ENCODE measurements at regions not wholly inside any gene's neighbourhood (a gene's known extent, or its start where the extent isn't known, plus 50 kb on each side); places are given as distances from the start of the nearest gene placed in this dataset.

DNA sequence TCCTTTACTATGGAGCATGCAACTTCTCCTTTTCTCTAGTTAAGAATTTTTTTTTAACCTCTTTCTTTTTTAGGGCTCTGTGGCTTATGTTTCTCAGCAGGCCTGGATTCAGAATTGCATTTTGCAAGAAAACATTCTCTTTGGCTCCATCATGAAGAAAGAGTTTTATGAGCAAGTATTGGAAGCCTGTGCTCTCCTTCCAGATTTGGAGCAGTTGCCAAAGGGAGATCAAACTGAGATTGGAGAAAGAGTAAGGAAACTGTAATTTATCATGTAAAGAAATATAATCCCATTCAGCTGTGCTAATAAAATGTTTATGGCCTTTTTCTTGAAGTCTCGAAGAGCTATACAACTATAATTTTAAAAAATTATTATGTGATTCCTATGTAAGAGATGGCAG, 70.1 kb downstream of the HSPA13 start:
- CTCF ChIA-PET, result interaction anchor here (1.2 kb wide), 1 partner anchor 461 kb away, joined by 3 read pairs; no protein-coding TSS in a partner anchor

DNA sequence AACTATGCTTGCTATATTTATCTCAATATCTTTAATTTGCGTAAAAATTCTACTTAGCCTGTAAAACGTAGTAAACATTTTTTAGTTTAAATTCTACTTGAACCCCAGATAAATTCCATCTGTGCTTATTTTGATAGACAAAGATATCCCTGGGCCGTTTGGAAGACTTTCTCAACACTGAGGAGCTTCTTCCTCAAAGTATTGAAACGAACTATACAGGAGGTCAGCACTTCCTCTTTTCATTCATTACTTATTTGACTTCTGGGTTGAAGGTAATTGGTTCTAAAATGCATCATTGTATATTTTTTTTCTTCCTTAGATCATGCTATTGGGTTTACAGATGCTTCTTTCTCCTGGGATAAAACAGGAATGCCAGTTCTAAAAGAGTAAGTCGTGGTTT, 74.7 kb downstream of the HSPA13 start:
- H3K9me3 Mint-ChIP-seq, result no peaks in the 10 kb centered on the region
- TF ChIP-seq, protein P1, sequence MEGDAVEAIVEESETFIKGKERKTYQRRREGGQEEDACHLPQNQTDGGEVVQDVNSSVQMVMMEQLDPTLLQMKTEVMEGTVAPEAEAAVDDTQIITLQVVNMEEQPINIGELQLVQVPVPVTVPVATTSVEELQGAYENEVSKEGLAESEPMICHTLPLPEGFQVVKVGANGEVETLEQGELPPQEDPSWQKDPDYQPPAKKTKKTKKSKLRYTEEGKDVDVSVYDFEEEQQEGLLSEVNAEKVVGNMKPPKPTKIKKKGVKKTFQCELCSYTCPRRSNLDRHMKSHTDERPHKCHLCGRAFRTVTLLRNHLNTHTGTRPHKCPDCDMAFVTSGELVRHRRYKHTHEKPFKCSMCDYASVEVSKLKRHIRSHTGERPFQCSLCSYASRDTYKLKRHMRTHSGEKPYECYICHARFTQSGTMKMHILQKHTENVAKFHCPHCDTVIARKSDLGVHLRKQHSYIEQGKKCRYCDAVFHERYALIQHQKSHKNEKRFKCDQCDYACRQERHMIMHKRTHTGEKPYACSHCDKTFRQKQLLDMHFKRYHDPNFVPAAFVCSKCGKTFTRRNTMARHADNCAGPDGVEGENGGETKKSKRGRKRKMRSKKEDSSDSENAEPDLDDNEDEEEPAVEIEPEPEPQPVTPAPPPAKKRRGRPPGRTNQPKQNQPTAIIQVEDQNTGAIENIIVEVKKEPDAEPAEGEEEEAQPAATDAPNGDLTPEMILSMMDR (IDR thresholded peaks at IDR 0.05), result no peak
- ChIA-PET CTCF (no interaction called here), POLR2A (no interaction called here)
- H3K4me1 Mint-ChIP-seq, result peaks cover 4% of the 10 kb centered on the region
- DNase-seq (no peak), ATAC-seq (ENCODE audit: low read depth) (peak; percentile 45)
- no peak overlapping the region for H3K27ac Mint-ChIP-seq
- H3K4me3 Mint-ChIP-seq, result no peak overlapping the region
- intact Hi-C loops (cut with micrococcal nuclease), result loop anchor here (5.0 kb wide), 1 partner anchor 554 kb away; no protein-coding TSS in a partner anchor
- peaks cover 2% of the 10 kb centered on the region for H3K27me3 Mint-ChIP-seq
- no peaks in the 10 kb centered on the region for H3K36me3 Mint-ChIP-seq (ENCODE audit: low read depth)

More for the DNA sequence above, 70.1 kb downstream of the HSPA13 start:
- Mint-ChIP-seq H3K27ac (no peak overlapping the region), H3K4me1 (peaks cover 4% of the 10 kb centered on the region), H3K4me3 (no peak overlapping the region), H3K36me3 (ENCODE audit: low read depth) (no peaks in the 10 kb centered on the region), H3K9me3 (no peaks in the 10 kb centered on the region), H3K27me3 (no peaks in the 10 kb centered on the region)
- POLR2A ChIA-PET, result no interaction called here
- TF ChIP-seq, protein P1 (IDR thresholded peaks at IDR 0.05), result no peak
- ATAC-seq (ENCODE audit: low read depth) (no peak), DNase-seq (no peak)
- intact Hi-C loops (cut with micrococcal nuclease), result no loop called here

DNA sequence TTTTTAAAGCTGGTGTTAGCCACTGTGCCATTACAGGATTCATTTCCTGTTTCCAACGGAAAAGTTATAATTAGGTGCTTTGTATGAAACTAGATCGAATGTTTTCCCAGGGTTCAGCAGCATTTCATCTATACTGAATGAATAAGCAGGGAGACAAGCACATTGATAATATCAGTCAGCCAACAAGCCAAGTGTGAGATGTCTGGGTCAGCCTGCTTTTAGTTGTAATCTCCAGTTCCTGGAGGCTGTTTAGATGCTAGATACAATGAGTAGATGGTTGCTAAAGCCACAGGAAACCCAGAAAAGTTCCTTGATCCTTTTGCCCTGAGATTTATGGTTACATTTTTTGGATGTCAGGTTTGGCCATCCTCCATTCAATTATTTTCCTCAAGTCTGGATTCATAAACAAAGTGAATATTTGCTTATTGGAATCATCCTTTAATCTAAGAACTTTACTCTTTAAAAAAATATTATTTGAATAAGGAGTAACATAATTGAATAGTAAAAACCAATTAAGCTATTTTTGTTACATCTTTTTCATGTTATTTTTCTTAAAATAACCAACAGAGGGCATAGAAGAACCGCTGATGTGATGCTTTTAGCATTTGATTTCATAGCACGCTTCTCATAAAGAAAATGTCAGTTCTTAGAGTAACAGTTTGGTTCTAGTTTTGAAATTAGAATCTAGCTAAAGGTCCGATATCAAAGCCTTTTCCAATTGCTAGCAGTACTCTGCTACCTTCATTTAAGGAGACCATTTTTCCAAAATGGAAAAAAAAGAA, 76.6 kb downstream of the HSPA13 start:
- intact Hi-C loops (cut with micrococcal nuclease), result loop anchor here (1.0 to 5.0 kb wide), 4 partner anchors 432 to 1286 kb away; no protein-coding TSS in a partner anchor
- ATAC-seq (ENCODE audit: low read depth) (no peak), DNase-seq (no peak)
- CTCF ChIA-PET, result interaction anchor here (1.2 to 1.5 kb wide), 2 partner anchors 1177 to 1286 kb away, joined by 3 read pairs; no protein-coding TSS in a partner anchor
- Mint-ChIP-seq H3K36me3 (ENCODE audit: low read depth) (no peaks in the 10 kb centered on the region), H3K9me3 (no peaks in the 10 kb centered on the region), H3K4me3 (no peak overlapping the region), H3K4me1 (peaks cover 4% of the 10 kb centered on the region), H3K27me3 (peaks cover 2% of the 10 kb centered on the region), H3K27ac (no peak overlapping the region)
- TF ChIP-seq, protein P1 (IDR thresholded peaks at IDR 0.05), result no peak
- POLR2A ChIA-PET, result no interaction called here

DNA sequence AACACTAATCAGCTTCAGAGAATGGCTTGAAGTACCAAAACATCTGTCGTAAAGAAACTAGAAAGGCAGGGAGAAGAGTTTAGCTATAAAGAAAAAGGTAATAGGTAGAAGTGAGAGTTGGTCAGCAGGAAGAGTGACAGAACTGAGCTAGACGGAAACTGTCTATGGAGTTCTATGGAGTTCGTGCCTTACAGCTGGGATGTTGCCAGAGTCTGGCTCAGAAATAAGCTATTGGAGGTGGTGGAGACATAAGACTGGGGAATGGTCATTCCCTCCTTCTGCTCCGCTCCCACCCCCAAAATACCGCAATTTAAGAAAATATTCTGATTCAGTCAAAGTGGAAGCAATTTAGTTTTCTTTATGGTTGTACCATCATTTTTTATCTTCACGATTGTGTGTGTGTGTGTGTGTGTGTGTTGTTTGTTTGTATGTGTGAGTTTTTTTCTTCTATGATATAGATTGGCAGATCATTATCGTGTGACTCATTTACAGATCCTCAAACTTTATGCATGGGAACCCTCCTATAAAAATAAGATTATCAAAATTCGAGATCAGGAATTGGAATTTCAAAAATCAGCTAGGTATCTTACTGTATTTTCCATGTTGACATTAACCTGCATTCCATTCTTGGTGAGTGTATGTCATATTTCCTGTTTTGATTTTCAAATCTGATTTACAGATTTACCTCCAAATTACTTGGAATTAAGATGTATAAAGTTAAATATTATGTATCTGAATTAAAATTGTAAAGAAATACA, 79.0 kb downstream of the HSPA13 start:
- H3K36me3 Mint-ChIP-seq (ENCODE audit: low read depth), result no peaks in the 10 kb centered on the region
- no peak for ATAC-seq (ENCODE audit: low read depth)
- H3K4me3 Mint-ChIP-seq, result no peak overlapping the region
- ChIA-PET CTCF (no interaction called here), POLR2A (no interaction called here)
- peaks cover 4% of the 10 kb centered on the region for H3K4me1 Mint-ChIP-seq
- intact Hi-C loops (cut with micrococcal nuclease), result no loop called here
- H3K9me3 Mint-ChIP-seq, result no peaks in the 10 kb centered on the region
- H3K27ac Mint-ChIP-seq, result no peak overlapping the region
- peaks cover 2% of the 10 kb centered on the region for H3K27me3 Mint-ChIP-seq
- no peak for DNase-seq
- TF ChIP-seq, protein P1 (IDR thresholded peaks at IDR 0.05), result no peak

DNA sequence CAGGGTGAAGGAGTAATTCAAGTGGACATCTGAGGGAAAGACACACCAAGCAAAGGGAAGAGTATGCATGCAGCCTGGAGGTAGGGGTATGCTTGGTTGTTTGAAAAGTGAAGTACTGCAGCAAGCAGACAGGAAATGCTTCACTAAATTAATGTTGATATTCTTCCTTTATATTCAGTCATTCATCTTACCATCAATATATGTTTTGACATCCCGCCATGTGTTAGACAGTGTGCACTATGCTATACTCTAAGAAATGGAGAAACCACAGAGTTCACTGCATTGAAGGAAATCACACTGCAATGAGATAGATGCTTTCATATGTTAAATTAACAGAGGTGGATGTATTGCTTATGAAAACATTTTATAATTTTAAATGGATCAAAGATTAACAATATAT, 82.9 kb downstream of the HSPA13 start:
- DNase-seq (no peak), ATAC-seq (ENCODE audit: low read depth) (no peak)
- Mint-ChIP-seq H3K27ac (no peak overlapping the region), H3K4me3 (no peak overlapping the region), H3K36me3 (ENCODE audit: low read depth) (no peaks in the 10 kb centered on the region), H3K9me3 (no peaks in the 10 kb centered on the region), H3K27me3 (no peaks in the 10 kb centered on the region), H3K4me1 (no peaks in the 10 kb centered on the region)
- intact Hi-C loops (cut with micrococcal nuclease), result no loop called here
- ChIA-PET CTCF (no interaction called here), POLR2A (no interaction called here)
- TF ChIP-seq, protein P1 (IDR thresholded peaks at IDR 0.05), result no peak

Data from activated B cell treated with CpG ODN at 0.5 μM for 24 hours (primary cell).